ENCODE measurements at regions not wholly inside any gene's neighbourhood (a gene's known extent, or its start where the extent isn't known, plus 50 kb on each side); places are given as distances from the start of the nearest gene placed in this dataset.

DNA sequence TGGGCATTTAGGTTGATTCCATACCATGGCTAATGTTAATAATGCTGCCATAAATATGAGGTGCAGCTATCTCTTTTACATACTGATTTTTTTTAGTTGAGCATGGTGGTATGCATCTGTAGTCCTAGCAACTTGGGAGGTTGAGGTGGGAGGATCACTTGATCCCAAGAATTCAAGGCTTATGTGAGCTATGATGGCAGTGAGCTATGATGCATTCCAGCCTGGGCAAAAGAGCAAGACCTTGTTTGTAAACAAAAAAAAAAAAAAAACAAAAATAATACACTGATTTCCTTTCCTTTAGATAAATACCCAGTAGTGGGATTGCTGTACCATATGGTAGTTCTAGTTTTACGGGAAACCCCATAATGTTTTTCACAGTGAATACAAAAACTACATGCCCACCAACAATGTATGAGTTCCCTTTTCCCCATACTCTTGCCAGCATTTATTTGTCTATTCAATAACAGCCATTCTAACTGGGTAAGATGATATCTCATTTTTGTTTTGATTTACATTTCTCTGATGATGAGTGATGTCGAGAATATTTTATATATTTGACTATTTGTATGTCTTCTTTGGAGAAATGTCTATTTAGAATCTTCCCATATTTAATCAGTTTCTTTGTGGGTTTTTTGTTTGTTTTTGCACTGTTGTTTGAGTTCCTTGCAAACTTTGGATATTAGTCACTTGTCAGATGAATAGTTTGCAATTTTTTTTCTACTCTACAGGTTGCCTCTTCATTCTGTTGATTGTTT is 281.0 kb upstream of the KYNU start:
- in situ Hi-C loops (cut with HindIII; ENCODE audit: low sequenced_read_pairs): no loop called here
- no peak overlapping the region for H3K4me3 ChIP-seq (ENCODE audit: low read depth, low read length)
- peak; percentile 15 for DNase-seq (ENCODE audit: low read depth)
- TF ChIP-seq, protein P1, sequence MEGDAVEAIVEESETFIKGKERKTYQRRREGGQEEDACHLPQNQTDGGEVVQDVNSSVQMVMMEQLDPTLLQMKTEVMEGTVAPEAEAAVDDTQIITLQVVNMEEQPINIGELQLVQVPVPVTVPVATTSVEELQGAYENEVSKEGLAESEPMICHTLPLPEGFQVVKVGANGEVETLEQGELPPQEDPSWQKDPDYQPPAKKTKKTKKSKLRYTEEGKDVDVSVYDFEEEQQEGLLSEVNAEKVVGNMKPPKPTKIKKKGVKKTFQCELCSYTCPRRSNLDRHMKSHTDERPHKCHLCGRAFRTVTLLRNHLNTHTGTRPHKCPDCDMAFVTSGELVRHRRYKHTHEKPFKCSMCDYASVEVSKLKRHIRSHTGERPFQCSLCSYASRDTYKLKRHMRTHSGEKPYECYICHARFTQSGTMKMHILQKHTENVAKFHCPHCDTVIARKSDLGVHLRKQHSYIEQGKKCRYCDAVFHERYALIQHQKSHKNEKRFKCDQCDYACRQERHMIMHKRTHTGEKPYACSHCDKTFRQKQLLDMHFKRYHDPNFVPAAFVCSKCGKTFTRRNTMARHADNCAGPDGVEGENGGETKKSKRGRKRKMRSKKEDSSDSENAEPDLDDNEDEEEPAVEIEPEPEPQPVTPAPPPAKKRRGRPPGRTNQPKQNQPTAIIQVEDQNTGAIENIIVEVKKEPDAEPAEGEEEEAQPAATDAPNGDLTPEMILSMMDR (IDR thresholded peaks at IDR 0.05; ENCODE audit: low read depth, low read length, missing control alignments): no peak

DNA sequence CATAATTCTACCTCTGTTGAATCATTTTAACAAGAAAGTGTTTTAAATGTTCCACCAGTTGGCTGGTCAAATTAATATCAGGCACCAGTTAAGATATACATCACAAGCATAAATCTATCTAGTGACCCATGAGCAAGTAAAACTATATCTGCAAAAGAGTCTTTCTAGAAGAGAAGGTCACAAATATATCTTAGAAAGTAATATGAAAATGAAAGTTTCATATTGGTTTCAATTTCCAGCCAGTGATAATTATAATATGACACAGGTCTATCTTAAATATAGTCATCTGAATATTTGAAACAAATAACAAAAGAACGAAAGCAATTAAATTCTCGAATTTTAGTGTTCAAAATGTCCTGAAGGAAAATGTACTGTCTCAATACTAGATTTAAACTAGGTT is 282.5 kb upstream of the KYNU start:
- in situ Hi-C loops (cut with HindIII; ENCODE audit: low sequenced_read_pairs): no loop called here
- no peak for DNase-seq (ENCODE audit: low read depth)
- H3K4me3 ChIP-seq (ENCODE audit: low read depth, low read length): no peak overlapping the region
- TF ChIP-seq, protein P1 (IDR thresholded peaks at IDR 0.05; ENCODE audit: low read depth, low read length, missing control alignments): no peak

DNA sequence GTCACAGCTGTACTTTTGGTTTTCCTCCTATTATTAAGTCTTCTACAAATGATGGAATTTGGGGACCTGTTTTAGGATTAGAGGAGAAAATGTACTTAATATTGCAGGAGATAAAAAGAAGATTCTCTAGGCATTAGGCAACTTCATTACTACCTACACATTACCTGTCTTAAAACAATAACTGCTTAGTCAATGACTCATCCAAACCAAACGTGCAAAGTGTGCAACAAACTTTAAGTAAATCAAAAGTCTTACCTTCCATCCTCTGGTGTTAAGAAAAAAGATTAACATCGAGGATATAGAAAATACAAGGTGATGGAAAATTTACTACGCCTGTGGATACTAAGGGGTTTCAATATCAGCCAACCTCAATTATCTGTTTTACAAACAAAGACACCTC is 285.3 kb upstream of the KYNU start:
- no peak for DNase-seq (ENCODE audit: low read depth)
- in situ Hi-C loops (cut with HindIII; ENCODE audit: low sequenced_read_pairs): no loop called here
- TF ChIP-seq, protein P1 (IDR thresholded peaks at IDR 0.05; ENCODE audit: low read depth, low read length, missing control alignments): no peak
- no peak overlapping the region for H3K4me3 ChIP-seq (ENCODE audit: low read depth, low read length)

DNA sequence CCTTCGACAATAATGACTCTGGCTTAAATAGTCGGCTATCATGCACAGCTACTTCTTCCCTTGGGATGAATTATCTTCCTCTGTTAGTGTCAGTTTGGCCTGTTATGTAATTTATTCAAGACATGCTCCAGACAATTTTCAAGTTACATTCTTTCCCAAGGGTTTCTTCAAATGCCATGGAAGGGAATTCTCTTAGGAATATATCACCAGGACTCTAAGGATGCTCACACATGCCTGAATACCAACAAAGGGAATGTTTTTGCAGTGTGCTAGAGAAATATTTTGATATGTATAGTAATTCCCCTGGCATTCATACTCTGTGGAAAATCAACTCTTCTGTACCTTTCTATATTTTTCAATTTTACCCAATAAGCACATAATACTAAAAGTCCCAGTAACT is 286.0 kb upstream of the KYNU start:
- TF ChIP-seq, protein P1 (IDR thresholded peaks at IDR 0.05; ENCODE audit: low read depth, low read length, missing control alignments): no peak
- no peak for DNase-seq (ENCODE audit: low read depth)
- in situ Hi-C loops (cut with HindIII; ENCODE audit: low sequenced_read_pairs): no loop called here

DNA sequence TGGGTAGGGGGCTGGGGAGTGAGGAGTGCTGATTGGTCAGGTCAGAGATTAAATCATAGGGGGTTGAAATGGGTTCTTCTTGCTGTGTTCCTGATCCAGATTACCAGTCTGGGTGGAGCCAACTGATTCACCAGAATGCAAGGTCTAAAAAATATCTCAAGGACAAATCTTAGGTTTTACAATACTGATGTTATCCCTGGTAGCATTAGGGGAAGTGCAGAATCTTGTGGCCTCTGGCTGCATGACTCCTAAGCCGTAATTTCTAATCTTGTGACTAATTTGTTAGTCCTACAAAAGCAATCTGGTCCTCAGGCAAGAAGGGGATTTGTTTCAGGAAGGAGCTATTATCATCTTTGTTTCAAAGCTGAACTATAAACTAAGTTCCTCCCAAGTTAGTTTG is 289.2 kb upstream of the KYNU start:
- in situ Hi-C loops (cut with HindIII; ENCODE audit: low sequenced_read_pairs): no loop called here
- H3K4me3 ChIP-seq (ENCODE audit: low read depth, low read length): no peak overlapping the region
- TF ChIP-seq, protein P1 (IDR thresholded peaks at IDR 0.05; ENCODE audit: low read depth, low read length, missing control alignments): no peak
- no peak for DNase-seq (ENCODE audit: low read depth)

More for the DNA sequence above, 286.0 kb upstream of the KYNU start:
- no peak overlapping the region for H3K4me3 ChIP-seq (ENCODE audit: low read depth, low read length)

DNA sequence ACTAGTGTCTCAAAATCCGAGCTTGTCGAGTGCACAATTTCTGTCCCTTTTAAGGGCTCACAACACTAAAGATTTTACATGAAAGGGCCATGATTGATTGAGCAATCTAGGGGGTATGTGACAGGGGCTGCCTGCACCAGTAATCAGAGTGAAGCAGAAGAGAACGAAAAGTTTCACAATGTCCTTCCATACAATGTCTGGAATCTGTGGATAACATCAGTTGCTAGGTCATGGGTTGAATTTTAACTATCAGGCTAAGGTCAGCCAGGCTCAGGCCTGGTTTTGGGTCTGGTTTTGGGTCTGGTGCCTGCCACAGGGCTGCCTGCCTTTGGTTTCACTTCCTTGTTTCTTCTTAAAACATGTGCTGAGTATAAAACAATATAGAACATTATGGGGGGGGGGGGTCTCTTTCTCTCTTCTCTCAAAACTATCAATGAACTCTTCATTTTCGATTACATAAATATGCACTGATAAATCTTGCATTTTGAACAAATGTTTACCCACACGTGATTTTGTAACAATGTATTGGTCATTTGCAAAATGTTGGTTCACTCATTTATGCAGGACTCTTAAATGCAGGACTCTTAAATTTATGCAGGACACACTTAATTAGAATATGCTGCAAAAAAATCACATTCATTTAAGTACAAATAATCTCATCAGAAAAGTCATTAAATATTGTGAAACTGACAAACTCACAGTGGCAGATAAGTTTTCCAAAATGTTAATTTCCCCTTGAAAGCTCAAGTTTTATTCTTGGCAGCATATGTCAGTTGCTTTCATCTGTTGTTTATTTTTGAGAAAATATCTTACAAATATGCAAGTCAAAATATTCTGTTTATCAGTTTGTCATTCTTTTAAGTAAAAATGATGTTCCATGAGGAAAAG is 290.5 kb upstream of the KYNU start:
- no peak for DNase-seq (ENCODE audit: low read depth)
- H3K4me3 ChIP-seq (ENCODE audit: low read depth, low read length): no peak overlapping the region
- TF ChIP-seq, protein P1 (IDR thresholded peaks at IDR 0.05; ENCODE audit: low read depth, low read length, missing control alignments): no peak
- in situ Hi-C loops (cut with HindIII; ENCODE audit: low sequenced_read_pairs): no loop called here

All from astrocyte of the cerebellum (primary cell).